Loucy (cell line): ENCODE measurements at regions not wholly inside any gene's neighbourhood (a gene's known extent, or its start where the extent isn't known, plus 50 kb on each side); places are given as distances from the start of the nearest gene placed in this dataset.

ENCODE experiments used
- H2AFZ ChIP-seq: fragments of 200-600 bp; sonication (generic); 2 replicates; pipeline ENCODE4 v1.6.0; 2016; ENCODE audit warnings: antibody characterized with exemption, mild to moderate bottlenecking, low read length, moderate library complexity
- H3F3A ChIP-seq: fragments of 200-600 bp; 2 replicates; pipeline ENCODE4 v1.6.0; 2016; ENCODE audit warnings: antibody characterized with exemption, low read depth, mild to moderate bottlenecking
- H3K27me3 ChIP-seq: fragments of 200-600 bp; sonication (generic); 2 replicates; pipeline ENCODE4 v1.6.1; 2014; ENCODE audit warnings: low read length, mild to moderate bottlenecking; ENCODE audit not compliant: insufficient read depth, poor library complexity, severe bottlenecking
- H3K36me3 ChIP-seq: fragments of 200-600 bp; sonication (generic); 2 replicates; pipeline ENCODE4 v1.6.1; 2016; ENCODE audit warnings: low read length; ENCODE audit not compliant: insufficient read depth
- H3K4me1 ChIP-seq: fragments of 200-600 bp; sonication (generic); 2 replicates; pipeline ENCODE4 v1.5.1; 2014; ENCODE audit warnings: low read length, mild to moderate bottlenecking; ENCODE audit not compliant: insufficient read depth, poor library complexity, severe bottlenecking
- H3K4me2 ChIP-seq: fragments of 200-600 bp; sonication (generic); 2 replicates; pipeline ENCODE4 v1.6.0; 2014; ENCODE audit warnings: antibody characterized with exemption, low read length, low read depth, mild to moderate bottlenecking; ENCODE audit not compliant: poor library complexity, severe bottlenecking
- H3K4me3 ChIP-seq: fragments of 200-600 bp; sonication (generic); 2 replicates; pipeline ENCODE4 v1.5.1; 2014; ENCODE audit warnings: low read length, mild to moderate bottlenecking, mixed read lengths; ENCODE audit not compliant: poor library complexity, severe bottlenecking
- H3K79me2 ChIP-seq: fragments of 200-600 bp; sonication (generic); 2 replicates; pipeline ENCODE4 v1.6.1; 2014; ENCODE audit warnings: low read length; ENCODE audit not compliant: insufficient read depth
- H3K9ac ChIP-seq: fragments of 200-600 bp; sonication (generic); 2 replicates; pipeline ENCODE4 v1.6.0; 2014; ENCODE audit warnings: mild to moderate bottlenecking, low read depth, low read length, moderate library complexity; ENCODE audit not compliant: poor library complexity, severe bottlenecking
- H3K9me2 ChIP-seq: fragments of 200-600 bp; sonication (generic); replicated peaks from 2 replicates; pipeline ENCODE4 v1.6.1; 2016; ENCODE audit warnings: low read depth, low read length, mixed read lengths
- H3K9me3 ChIP-seq: fragments of 200-600 bp; sonication (generic); 2 replicates; pipeline ENCODE4 v1.6.1; 2014; ENCODE audit warnings: mild to moderate bottlenecking, antibody characterized with exemption, low read length, low read depth; ENCODE audit not compliant: insufficient read depth
- H4K20me1 ChIP-seq: fragments of 200-600 bp; sonication (generic); 2 replicates; pipeline ENCODE4 v1.6.0; 2014; ENCODE audit warnings: antibody characterized with exemption, low read length, mild to moderate bottlenecking; ENCODE audit not compliant: insufficient read depth, poor library complexity, severe bottlenecking
- EZH2phosphoT487 ChIP-seq: fragments of 200-600 bp; IDR thresholded peaks from 2 replicates; pipeline ENCODE4 v1.6.1; 2018; ENCODE audit warnings: antibody characterized with exemption, mild to moderate bottlenecking, moderate library complexity, borderline replicate concordance
- TF ChIP-seq, protein P1 (sequence below): fragments of 200-600 bp; sonication (generic); conservative IDR thresholded peaks from 2 replicates; pipeline ENCODE4 v1.5.1; 2014; ENCODE audit warnings: mild to moderate bottlenecking, antibody characterized with exemption, low read length

DNA sequence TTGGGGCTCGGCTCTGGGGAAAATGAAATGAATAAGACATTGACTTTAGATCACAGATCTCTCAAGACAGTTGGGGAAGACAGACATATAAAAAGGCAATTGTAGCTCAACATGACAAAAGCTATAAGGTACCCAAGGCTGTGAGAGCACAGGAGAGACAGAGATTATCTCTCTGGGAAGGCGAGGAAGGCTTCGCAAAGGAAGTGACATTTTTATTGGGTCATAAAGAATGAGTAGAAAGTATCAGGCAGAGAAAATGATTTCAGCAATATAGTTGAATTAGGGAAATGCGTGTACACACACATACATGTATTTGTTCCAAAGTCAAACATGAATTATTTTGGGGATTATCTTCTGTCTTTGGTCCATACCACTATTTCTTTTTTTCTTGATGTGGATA is 381.8 kb upstream of the ADAMTSL1 start:
- H4K20me1 ChIP-seq, result no peaks in the 10 kb centered on the region
- no peaks in the 10 kb centered on the region for H3K9me2 ChIP-seq
- TF ChIP-seq, protein P1, sequence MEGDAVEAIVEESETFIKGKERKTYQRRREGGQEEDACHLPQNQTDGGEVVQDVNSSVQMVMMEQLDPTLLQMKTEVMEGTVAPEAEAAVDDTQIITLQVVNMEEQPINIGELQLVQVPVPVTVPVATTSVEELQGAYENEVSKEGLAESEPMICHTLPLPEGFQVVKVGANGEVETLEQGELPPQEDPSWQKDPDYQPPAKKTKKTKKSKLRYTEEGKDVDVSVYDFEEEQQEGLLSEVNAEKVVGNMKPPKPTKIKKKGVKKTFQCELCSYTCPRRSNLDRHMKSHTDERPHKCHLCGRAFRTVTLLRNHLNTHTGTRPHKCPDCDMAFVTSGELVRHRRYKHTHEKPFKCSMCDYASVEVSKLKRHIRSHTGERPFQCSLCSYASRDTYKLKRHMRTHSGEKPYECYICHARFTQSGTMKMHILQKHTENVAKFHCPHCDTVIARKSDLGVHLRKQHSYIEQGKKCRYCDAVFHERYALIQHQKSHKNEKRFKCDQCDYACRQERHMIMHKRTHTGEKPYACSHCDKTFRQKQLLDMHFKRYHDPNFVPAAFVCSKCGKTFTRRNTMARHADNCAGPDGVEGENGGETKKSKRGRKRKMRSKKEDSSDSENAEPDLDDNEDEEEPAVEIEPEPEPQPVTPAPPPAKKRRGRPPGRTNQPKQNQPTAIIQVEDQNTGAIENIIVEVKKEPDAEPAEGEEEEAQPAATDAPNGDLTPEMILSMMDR, result no peak
- TF ChIP-seq EZH2phosphoT487, result no peak

DNA sequence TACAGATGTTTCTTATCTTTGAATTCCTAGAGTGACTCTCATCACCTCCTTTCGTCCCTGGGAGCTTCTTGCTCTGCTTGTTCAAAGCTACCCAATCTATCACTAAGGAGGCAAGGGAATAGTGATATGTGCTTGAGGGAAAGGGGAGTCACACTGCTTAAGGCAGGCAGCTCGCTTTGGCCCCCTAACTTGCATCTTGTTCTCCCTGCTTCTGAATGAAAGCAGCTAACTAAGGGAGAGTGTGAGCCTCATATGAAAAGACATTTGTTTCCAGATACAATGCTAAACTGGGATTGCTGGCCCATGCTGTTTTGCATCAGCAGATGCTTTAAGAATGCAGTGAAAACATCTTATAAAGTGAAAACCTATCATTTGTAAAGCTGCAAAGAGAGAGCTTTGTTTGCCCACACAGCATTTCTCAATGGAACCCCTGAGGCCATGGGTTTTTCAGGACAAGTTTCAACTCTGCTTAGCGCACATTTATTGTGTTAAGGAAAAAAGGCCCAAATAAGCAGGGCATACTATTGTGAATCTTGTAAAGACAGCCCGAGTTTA is 367.9 kb upstream of the ADAMTSL1 start:
- peaks cover 17% of the 10 kb centered on the region for H3K4me1 ChIP-seq
- no peaks in the 10 kb centered on the region for H3K36me3 ChIP-seq
- no peak overlapping the region for H3K4me2 ChIP-seq
- H3K27me3 ChIP-seq, result no peaks in the 10 kb centered on the region
- no peaks in the 10 kb centered on the region for H3K9me2 ChIP-seq
- H3K9me3 ChIP-seq, result no peaks in the 10 kb centered on the region
- no peaks in the 10 kb centered on the region for H3F3A ChIP-seq
- no peak for TF ChIP-seq EZH2phosphoT487
- TF ChIP-seq, protein P1, result no peak
- no peak overlapping the region for H3K4me3 ChIP-seq
- H3K79me2 ChIP-seq, result no peaks in the 10 kb centered on the region
- H4K20me1 ChIP-seq, result no peaks in the 10 kb centered on the region
- H2AFZ ChIP-seq, result no peak overlapping the region
- no peak overlapping the region for H3K9ac ChIP-seq

More for the DNA sequence above, 381.8 kb upstream of the ADAMTSL1 start:
- H3K9ac ChIP-seq, result no peak overlapping the region
- H3K36me3 ChIP-seq, result no peaks in the 10 kb centered on the region
- H3K27me3 ChIP-seq, result no peaks in the 10 kb centered on the region
- H2AFZ ChIP-seq, result no peak overlapping the region
- H3K4me1 ChIP-seq, result no peaks in the 10 kb centered on the region
- H3K4me3 ChIP-seq, result no peak overlapping the region
- no peaks in the 10 kb centered on the region for H3K9me3 ChIP-seq
- H3F3A ChIP-seq, result no peaks in the 10 kb centered on the region
- no peak overlapping the region for H3K4me2 ChIP-seq
- H3K79me2 ChIP-seq, result no peaks in the 10 kb centered on the region

DNA sequence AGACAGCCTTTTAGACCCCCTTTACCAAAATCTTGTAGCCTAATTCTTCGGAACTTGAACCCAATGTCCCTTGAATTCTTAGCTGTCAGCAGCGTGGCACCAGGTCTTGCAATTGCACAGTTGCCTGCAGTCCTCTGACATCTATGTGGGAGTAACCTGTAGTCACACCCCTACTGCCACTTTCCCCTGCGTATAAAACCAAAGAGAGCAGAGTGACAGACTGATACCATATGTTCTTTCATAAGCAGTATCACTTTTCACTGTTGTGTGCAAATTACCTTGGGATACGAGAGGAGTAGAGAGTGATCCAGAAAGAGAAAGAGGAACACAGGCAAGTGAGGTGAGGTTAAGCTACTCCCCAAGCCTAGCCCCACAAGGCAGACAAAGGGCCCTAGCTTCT is 364.3 kb upstream of the ADAMTSL1 start:
- Histone ChIP-seq H3K9me2 (no peaks in the 10 kb centered on the region), H4K20me1 (no peaks in the 10 kb centered on the region), H3K9ac (no peak overlapping the region), H3K9me3 (no peaks in the 10 kb centered on the region), H3K27me3 (no peaks in the 10 kb centered on the region), H3K4me3 (no peak overlapping the region), H3K4me2 (no peak overlapping the region), H3K79me2 (no peaks in the 10 kb centered on the region), H3K4me1 (peaks cover 17% of the 10 kb centered on the region), H3F3A (no peaks in the 10 kb centered on the region), H2AFZ (no peak overlapping the region), H3K36me3 (no peaks in the 10 kb centered on the region)
- TF ChIP-seq, protein P1, result no peak
- TF ChIP-seq EZH2phosphoT487, result no peak
